GM13977 (cell line): ENCODE measurements at regions not wholly inside any gene's neighbourhood (a gene's known extent, or its start where the extent isn't known, plus 50 kb on each side); places are given as distances from the start of the nearest gene placed in this dataset.

Experiments
- DNase-seq: peaks from one replicate; pipeline ENCODE4 v3.0.0; 2012; ENCODE audit warnings: low spot score
- in situ Hi-C: fragments of 300-500 bp; cut with MboI; formaldehyde crosslinking; loops from one replicate; pipeline ENCODE4 v1.12.0; 2022; ENCODE audit warnings: low sequenced_read_pairs, low pct_unique_long_range_greater_than_20kb, mixed read lengths, inconsistent platforms; ENCODE audit not compliant: unreplicated experiment
- TF ChIP-seq, protein P1 (sequence below): IDR thresholded peaks from 2 replicates; pipeline ENCODE4 v1.5.1; 2012; ENCODE audit warnings: mild to moderate bottlenecking, control low read depth; ENCODE audit not compliant: insufficient read depth; ENCODE audit errors: extremely low read depth, missing control alignments

DNA sequence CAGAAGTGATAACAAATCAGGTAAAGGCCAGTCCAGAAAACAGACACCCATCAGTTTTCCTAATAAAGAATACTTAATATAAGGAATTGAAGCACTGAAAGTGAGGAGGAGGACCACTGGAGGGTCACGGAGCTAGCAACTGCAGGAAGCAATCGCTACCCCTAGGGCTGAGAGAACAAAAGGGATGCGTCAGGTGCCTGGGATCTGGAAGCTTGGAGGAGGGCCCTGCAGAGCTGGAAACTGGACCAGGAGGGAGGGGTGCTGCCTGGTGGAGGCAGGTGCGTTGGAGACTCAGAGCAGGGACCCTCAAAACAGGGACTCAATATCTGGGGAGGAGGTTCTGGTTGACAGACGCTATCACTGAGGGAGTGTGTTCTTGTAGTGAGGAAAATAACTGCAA, 308.1 kb upstream of the RASGRP1 start:
- no peak for DNase-seq

DNA sequence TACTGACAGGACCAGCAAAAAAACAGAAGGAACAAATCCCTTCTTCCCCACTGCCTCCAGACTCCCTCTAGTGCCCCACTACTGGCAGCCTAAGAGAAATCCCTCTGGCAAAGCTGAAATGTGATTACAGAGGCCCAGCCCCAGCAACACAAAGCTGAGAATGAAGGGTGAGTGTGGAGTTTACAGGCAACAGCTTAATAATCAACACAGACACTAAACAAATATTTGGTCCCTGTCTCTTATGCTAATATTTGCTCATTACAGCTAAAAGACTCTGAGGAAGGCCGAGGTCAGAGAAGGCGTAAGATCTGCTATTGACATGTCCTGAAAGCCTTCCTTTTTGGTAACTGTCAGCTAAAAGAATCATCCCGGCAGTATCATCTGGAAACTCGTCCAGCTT, 308.5 kb upstream of the RASGRP1 start:
- TF ChIP-seq, protein P1, sequence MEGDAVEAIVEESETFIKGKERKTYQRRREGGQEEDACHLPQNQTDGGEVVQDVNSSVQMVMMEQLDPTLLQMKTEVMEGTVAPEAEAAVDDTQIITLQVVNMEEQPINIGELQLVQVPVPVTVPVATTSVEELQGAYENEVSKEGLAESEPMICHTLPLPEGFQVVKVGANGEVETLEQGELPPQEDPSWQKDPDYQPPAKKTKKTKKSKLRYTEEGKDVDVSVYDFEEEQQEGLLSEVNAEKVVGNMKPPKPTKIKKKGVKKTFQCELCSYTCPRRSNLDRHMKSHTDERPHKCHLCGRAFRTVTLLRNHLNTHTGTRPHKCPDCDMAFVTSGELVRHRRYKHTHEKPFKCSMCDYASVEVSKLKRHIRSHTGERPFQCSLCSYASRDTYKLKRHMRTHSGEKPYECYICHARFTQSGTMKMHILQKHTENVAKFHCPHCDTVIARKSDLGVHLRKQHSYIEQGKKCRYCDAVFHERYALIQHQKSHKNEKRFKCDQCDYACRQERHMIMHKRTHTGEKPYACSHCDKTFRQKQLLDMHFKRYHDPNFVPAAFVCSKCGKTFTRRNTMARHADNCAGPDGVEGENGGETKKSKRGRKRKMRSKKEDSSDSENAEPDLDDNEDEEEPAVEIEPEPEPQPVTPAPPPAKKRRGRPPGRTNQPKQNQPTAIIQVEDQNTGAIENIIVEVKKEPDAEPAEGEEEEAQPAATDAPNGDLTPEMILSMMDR: no peak
- no peak for DNase-seq
- in situ Hi-C loops: no loop called here

More for the DNA sequence above, 308.1 kb upstream of the RASGRP1 start:
- in situ Hi-C loops: no loop called here
- TF ChIP-seq, protein P1: no peak

DNA sequence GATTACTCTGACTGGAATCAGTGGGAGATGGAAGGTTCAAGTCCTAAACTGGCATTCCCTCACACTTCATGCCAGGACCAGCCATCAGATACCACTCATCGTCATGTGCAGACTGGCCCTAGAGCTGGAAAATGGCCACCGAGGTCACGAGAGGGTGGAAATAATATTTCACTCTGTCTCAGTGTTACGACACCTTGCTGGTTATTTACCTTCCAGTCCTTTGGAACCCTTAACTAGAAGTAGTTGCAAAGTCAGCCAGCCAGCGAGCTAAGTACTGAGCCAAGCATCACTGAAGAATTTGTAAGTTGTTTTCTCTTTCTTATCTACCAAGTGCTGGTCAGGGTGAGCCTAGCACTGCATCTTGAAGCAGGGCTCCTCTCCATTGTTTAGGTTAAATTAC, 309.9 kb upstream of the RASGRP1 start:
- TF ChIP-seq, protein P1: no peak
- in situ Hi-C loops: no loop called here

DNA sequence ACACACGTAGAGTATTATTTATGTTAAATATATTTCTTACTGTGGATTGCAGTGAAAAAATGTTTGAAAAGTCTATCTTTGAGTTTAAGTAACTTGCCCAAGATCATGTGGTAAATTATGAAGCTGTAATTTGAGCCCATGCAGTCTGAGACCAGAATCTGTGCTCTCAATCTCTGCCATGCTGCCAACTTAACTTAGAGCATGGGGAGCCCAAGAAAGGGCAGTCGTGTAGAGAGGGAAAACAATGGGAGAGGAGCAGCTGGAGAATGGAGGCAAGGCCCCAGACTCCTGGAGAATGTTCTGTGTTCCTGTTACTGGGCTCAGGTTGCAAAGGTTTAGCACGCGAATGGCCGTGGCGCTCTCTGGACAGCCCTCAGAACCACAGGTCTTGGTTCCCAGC, 311.6 kb upstream of the RASGRP1 start:
- DNase-seq: no peak
- in situ Hi-C loops: no loop called here
- TF ChIP-seq, protein P1: no peak

More for the DNA sequence above, 309.9 kb upstream of the RASGRP1 start:
- DNase-seq: no peak

DNA sequence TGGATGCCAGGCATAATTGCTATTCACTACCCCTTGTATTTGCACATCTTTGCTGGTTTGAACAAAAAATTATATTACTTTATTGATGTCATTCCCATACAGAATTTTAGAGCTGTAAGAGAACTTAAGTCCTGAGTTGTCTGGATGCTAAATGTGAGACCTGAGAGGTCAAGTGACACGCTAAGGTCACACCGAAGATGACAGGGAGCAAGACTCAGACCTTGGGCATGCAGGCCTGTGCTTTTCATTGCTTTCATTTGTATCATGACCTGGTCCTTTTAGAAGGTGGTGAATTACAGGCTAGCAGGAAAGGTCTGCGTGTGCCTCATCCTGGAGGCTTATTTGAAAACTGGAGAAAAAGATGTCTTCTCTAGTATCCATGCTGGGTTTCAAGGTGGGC, 312.0 kb upstream of the RASGRP1 start:
- DNase-seq: no peak
- in situ Hi-C loops: no loop called here
- TF ChIP-seq, protein P1: no peak

DNA sequence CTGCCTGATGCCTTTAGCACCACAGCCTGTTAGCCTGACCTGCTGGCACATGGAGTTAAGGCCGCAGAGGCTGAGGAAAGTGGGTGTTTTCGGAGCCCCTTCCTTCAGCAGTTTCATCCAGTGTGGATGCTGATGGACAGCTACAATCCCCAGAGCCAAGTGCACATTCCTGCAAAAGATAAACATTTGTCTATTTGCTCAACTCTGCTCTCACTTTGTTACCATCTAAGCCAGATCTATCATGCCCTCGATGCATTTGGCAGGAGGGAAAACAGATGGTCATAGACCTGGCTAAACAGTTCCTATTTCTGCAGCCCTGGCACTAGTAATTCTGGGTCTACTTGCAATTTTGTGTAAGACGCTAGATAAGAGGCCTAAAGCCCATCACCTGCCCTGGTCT, 312.9 kb upstream of the RASGRP1 start:
- TF ChIP-seq, protein P1: no peak
- DNase-seq: no peak
- in situ Hi-C loops: no loop called here

DNA sequence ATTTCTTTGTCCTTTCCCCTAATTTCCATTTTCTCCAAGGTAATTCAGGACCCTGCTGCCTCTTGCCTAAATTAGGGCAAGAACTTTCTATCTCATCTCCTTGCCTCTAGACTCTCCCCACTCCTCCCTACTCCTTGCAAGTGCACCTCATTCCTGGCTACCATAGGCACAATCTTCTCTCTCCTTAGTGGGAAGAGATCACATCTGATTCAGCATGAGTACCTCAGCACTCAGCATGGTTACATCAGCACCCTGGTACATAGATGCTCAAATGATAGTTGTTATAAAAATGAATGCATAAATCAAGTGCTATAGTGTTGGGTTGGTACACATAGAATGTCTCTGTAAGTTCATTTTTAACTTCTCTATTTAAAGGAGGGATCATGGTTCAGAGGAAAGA, 313.4 kb upstream of the RASGRP1 start:
- DNase-seq: no peak
- TF ChIP-seq, protein P1: no peak
- in situ Hi-C loops: no loop called here
